PC-3 (cell line): ENCODE measurements at regions not wholly inside any gene's neighbourhood (a gene's known extent, or its start where the extent isn't known, plus 50 kb on each side); places are given as distances from the start of the nearest gene placed in this dataset.

Experiments used
- CTCF ChIP-seq: fragments of 300-600 bp; sonication (generic); conservative IDR thresholded peaks from 2 replicates; pipeline ENCODE4 v1.5.1; 2017; ENCODE audit warnings: antibody characterized with exemption, low read depth, mild to moderate bottlenecking, low read length
- EZH2 ChIP-seq: fragments of 300-600 bp; sonication (generic); IDR thresholded peaks from one replicate; pipeline ENCODE4 v1.6.1; 2017; ENCODE audit warnings: antibody characterized with exemption, mild to moderate bottlenecking, low read length; ENCODE audit not compliant: unreplicated experiment
- EZH2phosphoT487 ChIP-seq: fragments of 300-600 bp; sonication (generic); IDR thresholded peaks from 2 replicates; pipeline ENCODE4 v1.6.1; 2018; ENCODE audit warnings: mild to moderate bottlenecking, antibody characterized with exemption, low read length, borderline replicate concordance

DNA sequence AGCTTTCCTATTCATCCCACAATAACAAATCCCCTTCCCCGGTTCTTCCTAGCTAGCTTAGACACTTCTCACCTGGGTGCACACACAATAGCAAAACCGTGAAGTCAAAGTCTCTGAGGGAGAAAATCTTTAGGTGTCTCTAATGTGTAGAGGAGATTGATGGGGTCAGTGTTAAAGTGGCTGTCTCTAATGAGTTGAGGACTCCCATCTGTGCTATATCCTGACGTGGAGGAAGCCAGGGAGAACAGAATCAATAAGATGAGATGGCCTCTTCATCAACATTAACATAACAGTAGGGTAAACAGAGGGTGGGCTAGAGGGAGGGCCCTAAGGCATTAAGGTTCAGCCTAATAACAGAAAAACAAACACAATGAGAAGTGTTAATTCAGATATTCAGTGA is 120.4 kb downstream of the SLC5A7 start:
- TF ChIP-seq CTCF = no peak
- no peak for TF ChIP-seq EZH2
- TF ChIP-seq EZH2phosphoT487 = no peak
